Panc1 (cell line): ENCODE measurements at regions not wholly inside any gene's neighbourhood (a gene's known extent, or its start where the extent isn't known, plus 50 kb on each side); places are given as distances from the start of the nearest gene placed in this dataset.

Experiments
- ATAC-seq: fragments of 200-7000 bp; cut with Tn5 transposase; 2 replicates; pipeline ENCODE4 v1.9.1; 2020; ENCODE audit warnings: mild to moderate bottlenecking, moderate library complexity
- BruUV-seq: library from RNA; stranded (reverse); fragments of 400-500 nt; replicated peaks from 2 replicates; lab custom pipeline; 2021; lab: Mats Ljungman, UMichigan
- CTCF ChIA-PET: fragments of 300-600 bp; sonication (Branson Sonifier 250); formaldehyde crosslinking; loops from one replicate; lab custom pipeline; 2022; ENCODE audit warnings: antibody characterized with exemption; lab: Charles Lee
- POLR2A ChIA-PET: fragments of 300-600 bp; sonication (Branson Sonifier 250); formaldehyde crosslinking; loops from one replicate; lab custom pipeline; 2022; ENCODE audit warnings: antibody characterized with exemption; lab: Charles Lee
- DNase-seq: peaks from one replicate; pipeline ENCODE4 v3.0.0-alpha.2; 2010; ENCODE audit warnings: low read depth, low spot score
- H3K27ac ChIP-seq: 2 replicates; pipeline ENCODE4 v1.5.1; 2011; ENCODE audit warnings: mild to moderate bottlenecking, low read length, inconsistent platforms
- H3K27me3 ChIP-seq: fragments of 200-500 bp; sonication (Bioruptor generic); 2 replicates; pipeline ENCODE4 v1.6.0; 2014; ENCODE audit warnings: low read length, inconsistent platforms; ENCODE audit not compliant: control insufficient read depth, insufficient read depth
- H3K36me3 ChIP-seq: fragments of 200-500 bp; sonication (Bioruptor generic); 2 replicates; pipeline ENCODE4 v1.5.1; 2014; ENCODE audit warnings: inconsistent platforms, mild to moderate bottlenecking, low read length, moderate library complexity; ENCODE audit not compliant: control insufficient read depth, insufficient read depth
- H3K4me1 ChIP-seq: 2 replicates; pipeline ENCODE4 v1.5.1; 2011; ENCODE audit warnings: inconsistent platforms, mild to moderate bottlenecking, low read length, moderate library complexity; ENCODE audit not compliant: control insufficient read depth, insufficient read depth
- H3K4me3 ChIP-seq, 2 experiments: 2 replicates each; pipeline ENCODE4 v1.5.1; 2011 to 2012; ENCODE audit warnings: low read depth in 2 of 2, low read length in 2 of 2, mild to moderate bottlenecking in 2 of 2, inconsistent platforms in 1 of 2, moderate library complexity in 1 of 2
- H3K9me3 ChIP-seq: fragments of 200-500 bp; sonication (Bioruptor generic); 2 replicates; pipeline ENCODE4 v1.5.1; 2014; ENCODE audit warnings: low read depth, mild to moderate bottlenecking, inconsistent platforms, low read length, moderate library complexity; ENCODE audit not compliant: control insufficient read depth, insufficient read depth
- POLR2AphosphoS5 ChIP-seq: IDR thresholded peaks from 2 replicates; pipeline ENCODE4 v1.6.1; 2012; ENCODE audit warnings: mild to moderate bottlenecking, low read depth, low read length, moderate library complexity
- SIN3A ChIP-seq: IDR thresholded peaks from 2 replicates; pipeline ENCODE4 v1.6.1; 2012; ENCODE audit warnings: low read depth, mild to moderate bottlenecking, low read length, moderate library complexity, borderline replicate concordance; ENCODE audit not compliant: insufficient read depth
- TCF7L2 ChIP-seq: IDR thresholded peaks from 2 replicates; pipeline ENCODE4 v1.6.1; 2011; ENCODE audit warnings: mild to moderate bottlenecking, low read depth, low read length, inconsistent platforms
- in situ Hi-C: cut with HindIII; loops from 2 replicates; pipeline ENCODE4 v1.10.0; 2016; ENCODE audit warnings: low sequenced_read_pairs, low pct_unique_long_range_greater_than_20kb
- intact Hi-C: fragments of 100-400 bp; cut with micrococcal nuclease; formaldehyde crosslinking; loops from one replicate; pipeline ENCODE4 v1.10.0; 2022; ENCODE audit not compliant: unreplicated experiment
- TF ChIP-seq, protein P1 (sequence below), 2 experiments: IDR thresholded peaks; 2 replicates each; pipeline ENCODE4 v1.6.1; 2011 to 2012; ENCODE audit warnings: low read depth in 2 of 2, control low read depth in 1 of 2, low read length in 1 of 2, mild to moderate bottlenecking in 1 of 2, moderate library complexity in 1 of 2; ENCODE audit not compliant: insufficient read depth in 1 of 2
- TF ChIP-seq, protein P2 (sequence below): fragments of 450-650 bp; IDR thresholded peaks from 2 replicates; pipeline ENCODE4 v1.5.1; 2017; ENCODE audit warnings: mild to moderate bottlenecking

DNA sequence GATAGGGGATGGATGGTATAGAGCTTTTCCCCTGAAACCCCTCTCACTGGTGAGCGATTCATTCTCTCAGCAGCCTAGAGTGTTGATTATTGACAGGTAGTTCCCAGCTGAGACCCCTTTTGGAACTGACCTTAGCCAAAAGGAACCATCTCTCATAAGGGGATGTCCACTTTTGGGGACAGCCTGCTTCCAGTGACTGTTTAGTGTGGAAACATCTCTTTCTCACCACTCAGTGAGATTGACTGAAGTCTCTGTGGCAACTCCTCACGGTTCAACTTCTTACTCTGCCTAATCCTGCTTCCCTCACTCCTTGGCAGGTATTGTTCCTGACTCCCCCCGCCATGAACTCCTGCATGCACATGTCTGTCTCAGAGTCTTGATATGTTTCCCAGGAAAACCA lies 529.2 kb upstream of the ATP2B1 start:
- no peak for DNase-seq
- H3K36me3 ChIP-seq = no peaks in the 10 kb centered on the region
- ChIA-PET POLR2A (no interaction called here), CTCF (no interaction called here)
- no peaks in the 10 kb centered on the region for H3K4me1 ChIP-seq
- in situ Hi-C loops (no loop called here), intact Hi-C loops (no loop called here)
- BruUV-seq = no TSS peak
- H3K9me3 ChIP-seq = no peaks in the 10 kb centered on the region
- TF ChIP-seq, protein P1, sequence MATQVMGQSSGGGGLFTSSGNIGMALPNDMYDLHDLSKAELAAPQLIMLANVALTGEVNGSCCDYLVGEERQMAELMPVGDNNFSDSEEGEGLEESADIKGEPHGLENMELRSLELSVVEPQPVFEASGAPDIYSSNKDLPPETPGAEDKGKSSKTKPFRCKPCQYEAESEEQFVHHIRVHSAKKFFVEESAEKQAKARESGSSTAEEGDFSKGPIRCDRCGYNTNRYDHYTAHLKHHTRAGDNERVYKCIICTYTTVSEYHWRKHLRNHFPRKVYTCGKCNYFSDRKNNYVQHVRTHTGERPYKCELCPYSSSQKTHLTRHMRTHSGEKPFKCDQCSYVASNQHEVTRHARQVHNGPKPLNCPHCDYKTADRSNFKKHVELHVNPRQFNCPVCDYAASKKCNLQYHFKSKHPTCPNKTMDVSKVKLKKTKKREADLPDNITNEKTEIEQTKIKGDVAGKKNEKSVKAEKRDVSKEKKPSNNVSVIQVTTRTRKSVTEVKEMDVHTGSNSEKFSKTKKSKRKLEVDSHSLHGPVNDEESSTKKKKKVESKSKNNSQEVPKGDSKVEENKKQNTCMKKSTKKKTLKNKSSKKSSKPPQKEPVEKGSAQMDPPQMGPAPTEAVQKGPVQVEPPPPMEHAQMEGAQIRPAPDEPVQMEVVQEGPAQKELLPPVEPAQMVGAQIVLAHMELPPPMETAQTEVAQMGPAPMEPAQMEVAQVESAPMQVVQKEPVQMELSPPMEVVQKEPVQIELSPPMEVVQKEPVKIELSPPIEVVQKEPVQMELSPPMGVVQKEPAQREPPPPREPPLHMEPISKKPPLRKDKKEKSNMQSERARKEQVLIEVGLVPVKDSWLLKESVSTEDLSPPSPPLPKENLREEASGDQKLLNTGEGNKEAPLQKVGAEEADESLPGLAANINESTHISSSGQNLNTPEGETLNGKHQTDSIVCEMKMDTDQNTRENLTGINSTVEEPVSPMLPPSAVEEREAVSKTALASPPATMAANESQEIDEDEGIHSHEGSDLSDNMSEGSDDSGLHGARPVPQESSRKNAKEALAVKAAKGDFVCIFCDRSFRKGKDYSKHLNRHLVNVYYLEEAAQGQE (IDR thresholded peaks at IDR 0.05; ENCODE audit: insufficient read depth in 1 of 2, low read depth in 2 of 2, low read length in 1 of 2) = no peak
- no peak for TF ChIP-seq SIN3A
- TF ChIP-seq POLR2AphosphoS5 = no peak
- TF ChIP-seq TCF7L2 = no peak
- TF ChIP-seq, protein P2, sequence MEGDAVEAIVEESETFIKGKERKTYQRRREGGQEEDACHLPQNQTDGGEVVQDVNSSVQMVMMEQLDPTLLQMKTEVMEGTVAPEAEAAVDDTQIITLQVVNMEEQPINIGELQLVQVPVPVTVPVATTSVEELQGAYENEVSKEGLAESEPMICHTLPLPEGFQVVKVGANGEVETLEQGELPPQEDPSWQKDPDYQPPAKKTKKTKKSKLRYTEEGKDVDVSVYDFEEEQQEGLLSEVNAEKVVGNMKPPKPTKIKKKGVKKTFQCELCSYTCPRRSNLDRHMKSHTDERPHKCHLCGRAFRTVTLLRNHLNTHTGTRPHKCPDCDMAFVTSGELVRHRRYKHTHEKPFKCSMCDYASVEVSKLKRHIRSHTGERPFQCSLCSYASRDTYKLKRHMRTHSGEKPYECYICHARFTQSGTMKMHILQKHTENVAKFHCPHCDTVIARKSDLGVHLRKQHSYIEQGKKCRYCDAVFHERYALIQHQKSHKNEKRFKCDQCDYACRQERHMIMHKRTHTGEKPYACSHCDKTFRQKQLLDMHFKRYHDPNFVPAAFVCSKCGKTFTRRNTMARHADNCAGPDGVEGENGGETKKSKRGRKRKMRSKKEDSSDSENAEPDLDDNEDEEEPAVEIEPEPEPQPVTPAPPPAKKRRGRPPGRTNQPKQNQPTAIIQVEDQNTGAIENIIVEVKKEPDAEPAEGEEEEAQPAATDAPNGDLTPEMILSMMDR = no peak
- H3K4me3 ChIP-seq = no peak overlapping the region
- H3K27ac ChIP-seq = no peak overlapping the region
- no peak for ATAC-seq
- H3K27me3 ChIP-seq = no peaks in the 10 kb centered on the region

DNA sequence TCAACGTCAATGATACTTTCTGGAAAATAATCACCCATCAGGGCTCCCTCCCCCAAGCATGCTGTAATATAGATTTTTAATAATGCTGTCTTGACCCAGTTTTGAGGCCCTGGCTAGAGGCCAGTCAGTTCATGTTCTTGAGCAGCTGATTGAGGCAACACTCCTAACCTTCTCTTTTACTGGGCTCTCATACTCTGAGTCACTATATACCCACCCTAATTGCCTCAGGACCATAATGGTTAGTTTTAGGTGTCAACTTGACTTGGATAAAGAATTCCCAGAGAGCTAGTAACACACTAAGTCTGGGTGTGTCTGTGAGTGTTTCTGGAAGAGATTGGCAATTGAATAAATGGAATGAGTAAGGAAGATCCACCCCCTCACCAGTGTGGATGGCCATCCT lies 527.0 kb upstream of the ATP2B1 start:
- H3K36me3 ChIP-seq = no peaks in the 10 kb centered on the region
- in situ Hi-C loops (no loop called here), intact Hi-C loops (no loop called here)
- ATAC-seq (no peak), DNase-seq (no peak)
- POLR2A ChIA-PET = no interaction called here
- CTCF ChIA-PET = no interaction called here
- no peak for TF ChIP-seq TCF7L2
- no peak for TF ChIP-seq SIN3A
- TF ChIP-seq, protein P2 = no peak
- TF ChIP-seq POLR2AphosphoS5 = no peak
- TF ChIP-seq, protein P1 (IDR thresholded peaks at IDR 0.05; ENCODE audit: insufficient read depth in 1 of 2, low read depth in 2 of 2, low read length in 1 of 2) = no peak
- H3K4me1 ChIP-seq = no peaks in the 10 kb centered on the region
- BruUV-seq = no TSS peak
- H3K27ac ChIP-seq = no peak overlapping the region
- no peaks in the 10 kb centered on the region for H3K27me3 ChIP-seq
- H3K4me3 ChIP-seq = no peak overlapping the region
- no peaks in the 10 kb centered on the region for H3K9me3 ChIP-seq
